ENCODE measurements at regions not wholly inside any gene's neighbourhood (a gene's known extent, or its start where the extent isn't known, plus 50 kb on each side); places are given as distances from the start of the nearest gene placed in this dataset.

DNA sequence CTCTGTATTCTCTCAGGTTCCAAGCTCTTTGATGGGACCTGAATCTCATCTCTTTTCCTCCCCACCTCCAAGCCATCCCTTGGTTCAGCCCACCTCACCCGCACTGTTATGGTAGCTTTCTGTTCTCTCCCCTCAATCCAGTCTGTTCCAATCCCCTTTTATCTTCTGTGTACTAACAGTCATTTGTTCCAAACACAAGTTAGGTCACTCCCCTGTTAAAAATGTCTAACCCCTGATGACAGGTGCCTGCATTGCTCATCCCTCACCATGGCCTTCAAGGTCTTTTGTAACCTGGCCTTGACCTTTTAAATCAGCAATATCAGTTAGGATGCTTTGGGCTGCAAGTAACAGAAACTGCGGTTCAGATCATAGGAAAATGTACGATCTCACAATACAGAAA is 74.8 kb downstream of the CYP26A1 start:
- H3K27ac ChIP-seq (ENCODE audit: low read length): no peak overlapping the region
- no peaks in the 10 kb centered on the region for H3K9me2 ChIP-seq (ENCODE audit: insufficient read depth, low read length)
- no peak overlapping the region for H3K4me3 ChIP-seq (ENCODE audit: low read length)
- H3K9me3 ChIP-seq (ENCODE audit: low read length): no peaks in the 10 kb centered on the region
- H3K27me3 ChIP-seq (ENCODE audit: insufficient read depth, low read depth, low read length): no peaks in the 10 kb centered on the region
- no peaks in the 10 kb centered on the region for H4K20me1 ChIP-seq (ENCODE audit: insufficient read depth)
- H3K36me3 ChIP-seq (ENCODE audit: insufficient read depth, low read length): no peaks in the 10 kb centered on the region
- H3K4me2 ChIP-seq (ENCODE audit: low read length): no peak overlapping the region
- no peak overlapping the region for H2AFZ ChIP-seq (ENCODE audit: low read depth, low read length)
- TF ChIP-seq, protein P1, sequence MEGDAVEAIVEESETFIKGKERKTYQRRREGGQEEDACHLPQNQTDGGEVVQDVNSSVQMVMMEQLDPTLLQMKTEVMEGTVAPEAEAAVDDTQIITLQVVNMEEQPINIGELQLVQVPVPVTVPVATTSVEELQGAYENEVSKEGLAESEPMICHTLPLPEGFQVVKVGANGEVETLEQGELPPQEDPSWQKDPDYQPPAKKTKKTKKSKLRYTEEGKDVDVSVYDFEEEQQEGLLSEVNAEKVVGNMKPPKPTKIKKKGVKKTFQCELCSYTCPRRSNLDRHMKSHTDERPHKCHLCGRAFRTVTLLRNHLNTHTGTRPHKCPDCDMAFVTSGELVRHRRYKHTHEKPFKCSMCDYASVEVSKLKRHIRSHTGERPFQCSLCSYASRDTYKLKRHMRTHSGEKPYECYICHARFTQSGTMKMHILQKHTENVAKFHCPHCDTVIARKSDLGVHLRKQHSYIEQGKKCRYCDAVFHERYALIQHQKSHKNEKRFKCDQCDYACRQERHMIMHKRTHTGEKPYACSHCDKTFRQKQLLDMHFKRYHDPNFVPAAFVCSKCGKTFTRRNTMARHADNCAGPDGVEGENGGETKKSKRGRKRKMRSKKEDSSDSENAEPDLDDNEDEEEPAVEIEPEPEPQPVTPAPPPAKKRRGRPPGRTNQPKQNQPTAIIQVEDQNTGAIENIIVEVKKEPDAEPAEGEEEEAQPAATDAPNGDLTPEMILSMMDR (IDR thresholded peaks at IDR 0.05; ENCODE audit: poor library complexity, severe bottlenecking): no peak
- no peak for TF ChIP-seq MXI1 (conservative IDR thresholded peaks at IDR 0.05; ENCODE audit: poor library complexity, severe bottlenecking)
- TF ChIP-seq TAF1 (IDR thresholded peaks at IDR 0.05; ENCODE audit: low read depth): no peak
- TF ChIP-seq REST (IDR thresholded peaks at IDR 0.05; ENCODE audit: borderline replicate concordance): no peak
- no peak for TF ChIP-seq RAD21 (conservative IDR thresholded peaks at IDR 0.05)
- no peak for TF ChIP-seq SMC3 (conservative IDR thresholded peaks at IDR 0.05; ENCODE audit: poor library complexity)
- TF ChIP-seq POLR2AphosphoS5 (IDR thresholded peaks at IDR 0.05): no peak
- no peak for TF ChIP-seq EZH2 (IDR thresholded peaks at IDR 0.05; ENCODE audit: borderline replicate concordance, insufficient read depth, low read length, poor library complexity, severe bottlenecking)
- TF ChIP-seq EP300 (conservative IDR thresholded peaks at IDR 0.05; ENCODE audit: poor library complexity, severe bottlenecking): no peak
- H3K79me2 ChIP-seq (replicated peaks; ENCODE audit: insufficient read depth, low read length): no peaks in the 10 kb centered on the region
- no peaks in the 10 kb centered on the region for H3F3A ChIP-seq (ENCODE audit: insufficient read depth, low read length, poor library complexity, severe bottlenecking)
- H3K9ac ChIP-seq (ENCODE audit: low read length): no peak overlapping the region

DNA sequence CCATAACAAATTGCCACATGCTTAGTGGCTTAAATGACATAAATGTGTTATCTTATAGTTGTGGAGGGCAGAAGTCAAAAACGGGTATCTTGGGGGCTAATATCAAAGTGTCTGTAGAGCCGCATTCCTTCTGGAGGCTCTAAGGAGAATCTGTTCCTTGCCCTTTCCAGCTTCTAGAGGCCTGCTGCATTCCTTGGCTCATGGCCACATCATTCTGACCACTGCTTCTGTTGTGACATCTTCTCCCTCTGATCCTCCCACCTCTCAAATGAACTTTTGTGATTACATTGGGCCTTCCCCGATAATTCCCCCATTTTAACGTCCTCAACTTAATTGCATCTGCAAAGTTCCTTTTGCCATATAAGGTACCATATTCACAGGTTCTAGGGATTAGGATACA is 76.1 kb downstream of the CYP26A1 start:
- Histone ChIP-seq H3F3A (ENCODE audit: insufficient read depth, low read length, poor library complexity, severe bottlenecking) (no peaks in the 10 kb centered on the region), H3K4me2 (ENCODE audit: low read length) (no peak overlapping the region), H3K9ac (ENCODE audit: low read length) (no peak overlapping the region), H2AFZ (ENCODE audit: low read depth, low read length) (no peak overlapping the region), H3K9me2 (ENCODE audit: insufficient read depth, low read length) (no peaks in the 10 kb centered on the region), H3K4me3 (ENCODE audit: low read length) (no peak overlapping the region), H4K20me1 (ENCODE audit: insufficient read depth) (no peaks in the 10 kb centered on the region), H3K27me3 (ENCODE audit: insufficient read depth, low read depth, low read length) (no peaks in the 10 kb centered on the region), H3K27ac (ENCODE audit: low read length) (no peak overlapping the region), H3K9me3 (ENCODE audit: low read length) (no peaks in the 10 kb centered on the region), H3K36me3 (ENCODE audit: insufficient read depth, low read length) (no peaks in the 10 kb centered on the region), H3K79me2 (replicated peaks; ENCODE audit: insufficient read depth, low read length) (no peaks in the 10 kb centered on the region)
- TF ChIP-seq REST (IDR thresholded peaks at IDR 0.05; ENCODE audit: borderline replicate concordance) (no peak), RAD21 (conservative IDR thresholded peaks at IDR 0.05) (no peak), EZH2 (IDR thresholded peaks at IDR 0.05; ENCODE audit: borderline replicate concordance, insufficient read depth, low read length, poor library complexity, severe bottlenecking) (no peak), SMC3 (conservative IDR thresholded peaks at IDR 0.05; ENCODE audit: poor library complexity) (no peak), EP300 (conservative IDR thresholded peaks at IDR 0.05; ENCODE audit: poor library complexity, severe bottlenecking) (no peak)
- TF ChIP-seq, protein P1 (IDR thresholded peaks at IDR 0.05; ENCODE audit: poor library complexity, severe bottlenecking): no peak

Data from neural cell (in vitro differentiated cells).